Left ventricle myocardium inferior (tissue), 1 donor: ENCODE measurements at regions not wholly inside any gene's neighbourhood (a gene's known extent, or its start where the extent isn't known, plus 50 kb on each side); places are given as distances from the start of the nearest gene placed in this dataset.

Source experiments
- DNase-seq: peaks from one replicate; pipeline ENCODE4 v3.0.0-alpha.2; 2020
- H3K27ac ChIP-seq: fragments of 200-600 bp; replicated peaks from 2 replicates; pipeline ENCODE4 v1.8.0; 2021
- H3K27me3 ChIP-seq: fragments of 200-600 bp; 2 replicates; pipeline ENCODE4 v1.8.0; 2021; ENCODE audit warnings: low read depth
- H3K36me3 ChIP-seq: fragments of 200-600 bp; 2 replicates; pipeline ENCODE4 v1.8.0; 2021
- H3K4me1 ChIP-seq: fragments of 200-600 bp; 2 replicates; pipeline ENCODE4 v1.8.0; 2021
- H3K4me3 ChIP-seq: fragments of 200-600 bp; 2 replicates; pipeline ENCODE4 v1.8.0; 2021; ENCODE audit warnings: mild to moderate bottlenecking, moderate library complexity
- H3K9me3 ChIP-seq: fragments of 200-600 bp; replicated peaks from 2 replicates; pipeline ENCODE4 v1.8.0; 2021
- intact Hi-C: fragments of 100-400 bp; cut with micrococcal nuclease; formaldehyde crosslinking; loops from one replicate; pipeline ENCODE4 v1.11.0; 2022
- TF ChIP-seq, protein P1 (sequence below): fragments of 200-600 bp; IDR thresholded peaks from 2 replicates; pipeline ENCODE4 v1.8.0; 2021; ENCODE audit warnings: antibody characterized with exemption, mild to moderate bottlenecking, borderline replicate concordance
- donor health status: DM: no; HTN: yes; CAD: no; lungs with severe emphysema.

DNA sequence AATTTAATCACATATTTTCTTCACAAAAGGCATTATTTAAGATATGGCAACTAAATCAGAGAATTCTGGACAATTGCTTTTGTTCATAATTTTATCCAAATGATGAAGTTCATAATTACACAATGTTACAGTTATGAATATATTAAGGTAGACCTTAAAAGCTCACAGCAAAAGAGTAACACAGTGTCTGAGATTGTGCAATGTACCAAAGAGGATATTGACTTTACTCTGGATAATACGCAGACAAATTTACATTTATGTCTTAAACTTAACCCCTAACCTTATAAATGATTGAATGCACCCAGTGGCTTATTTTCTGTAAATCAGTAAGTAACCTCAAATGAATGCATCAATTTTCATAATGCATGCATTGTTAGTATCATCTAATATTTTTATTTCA, 216.2 kb upstream of the SAMSN1 start:
- H3K9me3 ChIP-seq: peaks cover 9% of the 10 kb centered on the region
- TF ChIP-seq, protein P1, sequence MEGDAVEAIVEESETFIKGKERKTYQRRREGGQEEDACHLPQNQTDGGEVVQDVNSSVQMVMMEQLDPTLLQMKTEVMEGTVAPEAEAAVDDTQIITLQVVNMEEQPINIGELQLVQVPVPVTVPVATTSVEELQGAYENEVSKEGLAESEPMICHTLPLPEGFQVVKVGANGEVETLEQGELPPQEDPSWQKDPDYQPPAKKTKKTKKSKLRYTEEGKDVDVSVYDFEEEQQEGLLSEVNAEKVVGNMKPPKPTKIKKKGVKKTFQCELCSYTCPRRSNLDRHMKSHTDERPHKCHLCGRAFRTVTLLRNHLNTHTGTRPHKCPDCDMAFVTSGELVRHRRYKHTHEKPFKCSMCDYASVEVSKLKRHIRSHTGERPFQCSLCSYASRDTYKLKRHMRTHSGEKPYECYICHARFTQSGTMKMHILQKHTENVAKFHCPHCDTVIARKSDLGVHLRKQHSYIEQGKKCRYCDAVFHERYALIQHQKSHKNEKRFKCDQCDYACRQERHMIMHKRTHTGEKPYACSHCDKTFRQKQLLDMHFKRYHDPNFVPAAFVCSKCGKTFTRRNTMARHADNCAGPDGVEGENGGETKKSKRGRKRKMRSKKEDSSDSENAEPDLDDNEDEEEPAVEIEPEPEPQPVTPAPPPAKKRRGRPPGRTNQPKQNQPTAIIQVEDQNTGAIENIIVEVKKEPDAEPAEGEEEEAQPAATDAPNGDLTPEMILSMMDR: no peak
- intact Hi-C loops: no loop called here
- no peaks in the 10 kb centered on the region for H3K4me1 ChIP-seq
- no peak for DNase-seq
- H3K4me3 ChIP-seq: peak overlapping the region; percentile 25
- peak overlapping the region; percentile 49 for H3K27ac ChIP-seq
- no peaks in the 10 kb centered on the region for H3K27me3 ChIP-seq
- no peaks in the 10 kb centered on the region for H3K36me3 ChIP-seq

DNA sequence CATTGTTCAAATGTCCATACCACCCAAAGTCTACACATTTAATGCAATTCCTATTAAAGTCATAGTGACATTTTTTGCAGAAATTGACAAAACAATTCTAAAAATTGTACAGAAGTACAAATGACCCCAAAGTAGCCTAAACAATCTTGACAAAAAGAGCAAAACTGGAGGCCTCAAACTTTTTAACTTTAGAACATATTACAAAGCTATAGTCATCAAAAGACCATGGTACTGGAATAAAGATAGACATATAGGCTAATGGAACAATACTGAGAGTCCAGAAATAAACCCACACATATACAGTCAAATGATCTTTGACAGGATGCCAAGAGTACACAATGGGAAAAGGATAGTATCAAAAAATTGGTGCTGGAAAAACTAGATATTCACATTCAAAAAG, 213.2 kb upstream of the SAMSN1 start:
- H3K27ac ChIP-seq: no peak overlapping the region
- no peaks in the 10 kb centered on the region for H3K36me3 ChIP-seq
- intact Hi-C loops: no loop called here
- peaks cover 19% of the 10 kb centered on the region for H3K9me3 ChIP-seq
- H3K4me3 ChIP-seq: no peak overlapping the region
- H3K27me3 ChIP-seq: no peaks in the 10 kb centered on the region
- DNase-seq: no peak
- H3K4me1 ChIP-seq: no peaks in the 10 kb centered on the region
- TF ChIP-seq, protein P1: no peak

DNA sequence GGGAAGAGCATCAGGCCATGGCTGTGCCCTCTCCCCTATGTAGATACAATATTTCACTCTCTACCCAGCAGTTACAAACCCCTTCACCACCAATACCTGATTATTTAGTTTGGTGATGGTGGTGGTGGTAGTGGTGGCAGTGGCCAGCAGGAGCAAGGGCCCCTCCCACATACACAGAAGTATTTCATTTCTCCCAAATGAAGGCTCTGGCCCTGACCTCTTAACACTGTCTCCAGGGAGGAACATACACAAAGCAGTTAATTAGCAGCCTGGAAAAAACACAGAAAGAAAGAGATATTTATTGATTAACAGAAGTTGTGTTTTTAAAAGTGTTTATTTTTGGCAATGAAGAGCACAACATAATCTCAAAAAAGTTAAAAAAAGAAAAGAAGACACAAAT, 212.7 kb upstream of the SAMSN1 start:
- H3K36me3 ChIP-seq: no peaks in the 10 kb centered on the region
- no peaks in the 10 kb centered on the region for H3K27me3 ChIP-seq
- TF ChIP-seq, protein P1: no peak
- H3K4me1 ChIP-seq: no peaks in the 10 kb centered on the region
- intact Hi-C loops: no loop called here
- no peak overlapping the region for H3K4me3 ChIP-seq
- no peak overlapping the region for H3K27ac ChIP-seq
- H3K9me3 ChIP-seq: peaks cover 20% of the 10 kb centered on the region
- DNase-seq: no peak

DNA sequence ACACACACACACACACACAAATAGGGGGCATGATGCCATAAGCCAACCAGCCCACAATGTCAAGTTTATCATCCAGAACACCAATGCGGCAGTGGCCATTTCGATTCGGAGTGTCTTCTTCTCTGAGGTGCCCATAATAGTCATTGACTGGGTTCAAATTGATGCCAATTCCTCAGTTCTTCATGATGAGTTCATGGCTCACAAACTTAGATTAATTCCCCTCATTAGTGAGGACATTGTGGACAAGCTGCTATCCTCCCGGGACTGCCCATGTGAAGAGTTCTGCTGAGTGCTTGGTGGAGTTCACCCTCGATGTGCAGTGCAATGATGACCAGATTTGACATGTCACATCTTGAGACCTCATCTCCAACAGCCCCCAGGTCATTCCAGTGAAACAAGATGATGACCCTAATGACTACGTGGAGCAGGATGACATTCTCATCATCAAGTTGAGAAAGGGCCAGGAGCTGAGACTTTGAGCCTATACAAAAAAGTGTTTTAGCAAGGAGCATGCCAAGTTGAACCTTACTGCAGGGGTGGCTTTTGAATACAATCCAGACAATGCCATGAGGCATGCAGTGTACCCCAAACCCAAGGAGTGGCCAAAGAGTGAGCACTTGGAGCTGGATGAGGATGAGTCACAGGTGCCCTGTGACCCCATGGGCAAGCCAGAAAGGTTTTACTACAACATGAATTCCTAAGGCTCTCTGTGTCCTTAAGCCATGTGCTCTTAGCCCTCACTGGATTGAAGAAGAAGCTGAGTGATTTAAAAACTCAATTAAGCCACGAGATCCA, 211.6 kb upstream of the SAMSN1 start:
- peaks cover 20% of the 10 kb centered on the region for H3K9me3 ChIP-seq
- intact Hi-C loops: no loop called here
- DNase-seq: no peak
- H3K27me3 ChIP-seq: no peaks in the 10 kb centered on the region
- TF ChIP-seq, protein P1: no peak
- H3K36me3 ChIP-seq: no peaks in the 10 kb centered on the region
- H3K4me1 ChIP-seq: no peaks in the 10 kb centered on the region
- H3K27ac ChIP-seq: no peak overlapping the region
- no peak overlapping the region for H3K4me3 ChIP-seq

DNA sequence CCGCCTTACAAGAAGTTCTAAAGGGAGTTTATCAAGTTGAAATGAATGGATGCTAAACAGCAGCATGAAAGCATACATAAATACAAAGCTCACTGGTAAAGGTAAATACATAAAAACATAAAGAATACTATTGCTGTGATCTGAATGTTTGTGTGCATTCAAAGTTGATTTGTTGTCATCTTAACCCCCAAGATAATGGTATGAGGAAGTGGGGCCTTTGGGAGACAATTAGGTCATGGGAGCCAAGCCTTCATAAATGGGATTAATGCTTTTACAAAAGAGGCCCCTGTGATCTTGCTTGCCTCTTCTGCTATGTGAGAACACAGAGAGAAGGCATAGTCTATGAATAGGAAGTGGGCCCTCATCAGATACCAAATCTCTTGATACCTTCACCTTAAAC, 209.0 kb upstream of the SAMSN1 start:
- Histone ChIP-seq H3K36me3 (no peaks in the 10 kb centered on the region), H3K9me3 (peaks cover 20% of the 10 kb centered on the region), H3K27ac (no peak overlapping the region), H3K27me3 (no peaks in the 10 kb centered on the region), H3K4me1 (no peaks in the 10 kb centered on the region), H3K4me3 (no peak overlapping the region)
- intact Hi-C loops: no loop called here
- TF ChIP-seq, protein P1: no peak
- DNase-seq: no peak
